NB4 (cell line): ENCODE measurements at regions not wholly inside any gene's neighbourhood (a gene's known extent, or its start where the extent isn't known, plus 50 kb on each side); places are given as distances from the start of the nearest gene placed in this dataset.
"Not testable (repeated sequence)": the region's sequence is repeated elsewhere in the genome, so short reads cannot be mapped to it uniquely, and the experiment has no call there.

Experiments
- DNase-seq: peaks from one replicate; pipeline ENCODE4 v3.0.0; 2010; ENCODE audit warnings: low read depth
- H3K4me3 ChIP-seq: one replicate; pipeline ENCODE4 v1.5.1; 2011; ENCODE audit warnings: mild to moderate bottlenecking, low read depth, low read length, moderate library complexity
- CTCF ChIP-seq: IDR thresholded peaks from one replicate; pipeline ENCODE4 v1.5.1; 2012; ENCODE audit warnings: low read depth, low read length
- MYC ChIP-seq: IDR thresholded peaks from 2 replicates; pipeline ENCODE4 v1.6.1; 2011; ENCODE audit warnings: low read depth, low read length
- POLR2A ChIP-seq: IDR thresholded peaks from 2 replicates; pipeline ENCODE4 v1.6.1; 2011; ENCODE audit warnings: mild to moderate bottlenecking; ENCODE audit not compliant: insufficient read length; ENCODE audit errors: extremely low read depth
- TF ChIP-seq, protein P1 (sequence below): IDR thresholded peaks from 2 replicates; pipeline ENCODE4 v1.6.1; 2011; ENCODE audit warnings: low read depth, low read length

DNA sequence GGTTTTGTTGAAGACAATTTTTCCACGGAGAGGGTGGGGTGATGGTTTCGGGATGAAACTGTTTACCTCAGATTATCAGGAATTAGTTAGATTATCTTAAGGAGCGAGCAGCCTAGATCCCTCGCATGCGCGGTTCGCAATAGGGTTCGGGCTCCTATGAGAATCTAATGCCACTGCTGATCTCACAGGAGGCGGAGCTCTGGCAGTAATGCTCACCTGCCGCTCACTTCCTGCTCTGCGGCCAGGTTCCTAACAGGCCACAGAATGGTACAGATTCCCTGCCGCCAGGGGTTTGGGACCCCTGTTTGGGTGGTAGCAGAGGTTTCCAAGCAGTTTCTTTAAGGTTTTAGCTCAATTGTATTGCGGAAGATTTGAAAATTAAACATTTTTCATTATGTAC lies 439.8 kb upstream of the OR4E1 start:
- H3K4me3 ChIP-seq, result no peak overlapping the region
- no peak for TF ChIP-seq MYC
- no peak for DNase-seq

DNA sequence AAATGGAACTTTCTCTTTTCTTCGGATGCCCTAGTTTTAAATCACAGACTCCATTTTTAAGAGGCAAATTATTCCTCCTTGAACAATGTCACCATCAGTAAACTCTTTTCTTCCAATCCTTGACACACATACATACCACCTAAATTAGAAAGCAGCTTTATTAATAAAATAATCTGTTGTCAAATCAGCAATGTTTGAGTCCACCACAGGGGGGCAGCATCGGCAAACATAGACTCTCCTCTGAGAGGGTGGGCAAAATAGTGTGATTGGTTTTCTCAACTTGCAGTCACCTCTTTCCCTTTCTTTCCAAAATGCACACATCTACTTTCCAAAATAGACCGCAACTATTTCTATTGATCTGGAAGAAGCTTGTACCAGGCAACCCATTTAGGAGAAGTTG lies 438.4 kb upstream of the OR4E1 start:
- H3K4me3 ChIP-seq, result no peak overlapping the region
- peak; percentile 31 for DNase-seq
- TF ChIP-seq, protein P1, sequence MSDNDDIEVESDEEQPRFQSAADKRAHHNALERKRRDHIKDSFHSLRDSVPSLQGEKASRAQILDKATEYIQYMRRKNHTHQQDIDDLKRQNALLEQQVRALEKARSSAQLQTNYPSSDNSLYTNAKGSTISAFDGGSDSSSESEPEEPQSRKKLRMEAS, result no peak
- TF ChIP-seq POLR2A (no peak), MYC (no peak), CTCF (peak; percentile 74)

- TF ChIP-seq, protein P1, result no peak
- TF ChIP-seq POLR2A, result no peak
- TF ChIP-seq MYC, result no peak
- no peak for TF ChIP-seq CTCF
- no peak for DNase-seq
- H3K4me3 ChIP-seq, result no peak overlapping the region
Observed at GRCh38 chr14:22107753-22108152, 434.1 kb upstream of the OR4E1 start.

DNA sequence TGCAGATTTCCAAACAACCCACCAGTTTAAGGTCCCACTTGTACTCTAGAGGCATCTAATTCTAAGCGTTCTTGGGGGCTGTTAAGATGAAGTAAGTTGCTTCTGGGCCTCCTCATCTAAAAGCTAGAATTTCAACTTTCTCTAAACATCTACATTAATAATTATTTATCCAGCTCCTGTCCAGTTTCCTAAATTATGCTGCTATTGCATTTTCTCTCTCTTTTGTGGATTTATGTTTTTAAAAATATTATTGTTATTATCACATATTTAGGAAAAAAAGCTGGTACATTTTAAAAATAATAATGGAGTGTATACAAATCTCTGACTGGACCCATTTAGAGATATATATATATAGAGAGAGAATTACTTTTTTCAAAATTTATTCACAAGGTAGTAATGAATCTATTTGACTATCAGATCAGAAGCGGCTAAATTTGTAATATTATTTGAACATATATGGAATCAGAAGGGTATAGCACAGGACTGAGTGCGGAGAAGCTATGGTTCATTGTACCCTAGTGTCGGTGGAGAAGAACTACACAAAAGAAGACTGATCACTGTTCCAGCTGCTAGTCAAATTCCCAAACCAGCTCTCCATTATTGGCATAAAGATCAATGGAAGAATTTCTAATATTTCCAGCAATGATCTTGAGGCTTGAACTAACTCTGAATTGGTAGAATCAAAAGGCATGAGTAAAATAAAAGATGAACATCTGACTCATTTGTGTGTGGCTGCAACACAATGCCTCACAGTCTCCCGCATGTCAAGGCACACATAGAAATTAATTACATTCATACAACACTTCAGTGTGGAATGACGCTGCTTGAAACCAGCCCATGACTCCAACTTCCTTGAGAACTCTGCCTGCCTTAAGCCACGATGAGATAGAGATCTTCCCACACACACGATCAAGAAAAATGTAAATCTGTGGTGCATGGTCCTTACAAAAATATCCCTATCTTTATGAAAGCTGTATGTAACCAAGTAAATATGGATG lies 433.4 kb upstream of the OR4E1 start:
- no peak for DNase-seq
- no peak overlapping the region for H3K4me3 ChIP-seq
- TF ChIP-seq MYC (no peak), POLR2A (no peak), CTCF (no peak)
- TF ChIP-seq, protein P1, result no peak

DNA sequence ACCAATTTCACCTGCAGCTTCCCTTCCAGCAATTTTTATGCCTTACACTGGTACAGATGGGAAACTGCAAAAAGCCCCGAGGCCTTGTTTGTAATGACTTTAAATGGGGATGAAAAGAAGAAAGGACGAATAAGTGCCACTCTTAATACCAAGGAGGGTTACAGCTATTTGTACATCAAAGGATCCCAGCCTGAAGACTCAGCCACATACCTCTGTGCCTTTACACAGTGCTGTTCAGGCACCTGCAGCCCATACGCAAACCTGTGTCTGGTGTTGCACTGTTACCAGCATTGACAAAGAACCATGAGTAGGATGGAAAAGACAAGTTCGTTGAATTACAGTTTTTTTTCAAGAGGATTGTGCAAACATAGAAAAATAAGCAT lies 432.0 kb upstream of the OR4E1 start:
- no peak for DNase-seq
- TF ChIP-seq MYC (no peak), CTCF (no peak), POLR2A (no peak)
- TF ChIP-seq, protein P1, result no peak
- no peak overlapping the region for H3K4me3 ChIP-seq

DNA sequence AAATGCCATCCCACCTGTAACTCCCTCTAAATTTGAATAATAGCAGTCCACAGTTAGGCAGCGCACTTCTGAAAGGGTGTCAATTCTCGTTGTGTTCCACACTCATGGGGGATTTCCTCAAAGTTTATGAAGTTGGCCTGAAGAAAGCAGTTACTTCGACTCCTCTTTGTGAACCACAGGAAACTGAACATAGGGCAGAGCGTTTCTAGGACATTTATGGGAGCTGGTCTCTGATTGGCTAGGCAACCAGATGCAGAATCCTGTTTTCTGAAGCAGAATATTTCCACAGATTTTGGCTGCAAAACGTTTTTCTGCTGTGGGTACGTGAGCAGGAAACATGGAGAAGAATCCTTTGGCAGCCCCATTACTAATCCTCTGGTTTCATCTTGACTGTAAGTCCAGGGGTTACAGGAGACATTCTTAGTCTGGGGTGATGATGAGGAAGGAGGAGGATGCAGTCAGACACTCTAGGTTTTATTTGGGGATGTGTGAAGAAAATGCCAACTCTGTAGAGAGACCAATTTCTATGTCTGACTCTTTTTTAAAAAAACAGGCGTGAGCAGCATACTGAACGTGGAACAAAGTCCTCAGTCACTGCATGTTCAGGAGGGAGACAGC lies 431.5 kb upstream of the OR4E1 start:
- TF ChIP-seq MYC (no peak), CTCF (no peak), POLR2A (no peak)
- no peak overlapping the region for H3K4me3 ChIP-seq
- no peak for DNase-seq

- DNase-seq, H3K4me3 ChIP-seq: not testable (repeated sequence)
Observed at GRCh38 chr14:22100764-22101120, 427.1 kb upstream of the OR4E1 start.
